H9 (cell line): ENCODE measurements at regions not wholly inside any gene's neighbourhood (a gene's known extent, or its start where the extent isn't known, plus 50 kb on each side); places are given as distances from the start of the nearest gene placed in this dataset.

Experiments
- DNase-seq: peaks from one replicate; pipeline ENCODE4 v3.0.0-alpha.2; 2017
- H2AFZ ChIP-seq: one replicate; pipeline ENCODE4 v1.6.1; 2013; ENCODE audit warnings: mild to moderate bottlenecking, low read length, control low read depth, moderate library complexity
- H2AK5ac ChIP-seq: 2 replicates; pipeline ENCODE4 v1.6.1; 2013; ENCODE audit warnings: low read length, control low read depth, mixed read lengths; ENCODE audit not compliant: insufficient read length
- H2BK120ac ChIP-seq: one replicate; pipeline ENCODE4 v1.6.1; 2013; ENCODE audit warnings: low read depth, mild to moderate bottlenecking, low read length, control low read depth, inconsistent platforms; ENCODE audit not compliant: poor library complexity, severe bottlenecking
- H2BK12ac ChIP-seq: 2 replicates; pipeline ENCODE4 v1.6.1; 2013; ENCODE audit warnings: low read length, control low read depth, mixed read lengths, low read depth; ENCODE audit not compliant: insufficient read length
- H2BK15ac ChIP-seq: 2 replicates; pipeline ENCODE4 v1.6.1; 2013; ENCODE audit warnings: low read depth, low read length, control low read depth
- H2BK20ac ChIP-seq: one replicate; pipeline ENCODE4 v1.6.1; 2013; ENCODE audit warnings: low read depth, mild to moderate bottlenecking, low read length, control low read depth, inconsistent platforms; ENCODE audit not compliant: poor library complexity, severe bottlenecking
- H2BK5ac ChIP-seq: 2 replicates; pipeline ENCODE4 v1.6.1; 2013; ENCODE audit warnings: low read length, control low read depth, mixed read lengths; ENCODE audit not compliant: insufficient read length
- H3K14ac ChIP-seq: 2 replicates; pipeline ENCODE4 v1.6.1; 2013; ENCODE audit warnings: low read length, control low read depth; ENCODE audit not compliant: insufficient read depth
- H3K18ac ChIP-seq: 2 replicates; pipeline ENCODE4 v1.6.1; 2013; ENCODE audit warnings: low read depth, mild to moderate bottlenecking, mixed read lengths, low read length, control low read depth; ENCODE audit not compliant: insufficient read length
- H3K23ac ChIP-seq: 2 replicates; pipeline ENCODE4 v1.6.1; 2013; ENCODE audit warnings: low read length, control low read depth, mixed read lengths, low read depth; ENCODE audit not compliant: insufficient read length
- H3K23me2 ChIP-seq: 2 replicates; pipeline ENCODE4 v1.6.1; 2013; ENCODE audit warnings: low read depth, mild to moderate bottlenecking, mixed read lengths, low read length, control low read depth; ENCODE audit not compliant: insufficient read length, poor library complexity, severe bottlenecking
- H3K27ac ChIP-seq: 2 replicates; pipeline ENCODE4 v1.5.1; 2013; ENCODE audit warnings: low read length, control low read depth, mixed read lengths, low read depth; ENCODE audit not compliant: insufficient read length
- H3K27me3 ChIP-seq: 2 replicates; pipeline ENCODE4 v1.6.1; 2013; ENCODE audit warnings: low read length, control low read depth, inconsistent platforms; ENCODE audit not compliant: insufficient read depth
- H3K4ac ChIP-seq: 2 replicates; pipeline ENCODE4 v1.6.1; 2013; ENCODE audit warnings: low read depth, mild to moderate bottlenecking, control low read depth, inconsistent platforms, low read length, moderate library complexity
- H3K4me1 ChIP-seq: 2 replicates; pipeline ENCODE4 v1.6.1; 2013; ENCODE audit warnings: low read length, control low read depth, inconsistent platforms; ENCODE audit not compliant: insufficient read depth
- H3K4me2 ChIP-seq: 2 replicates; pipeline ENCODE4 v1.6.1; 2013; ENCODE audit warnings: low read length, control low read depth, mixed read lengths; ENCODE audit not compliant: insufficient read length, insufficient read depth
- H3K56ac ChIP-seq: 2 replicates; pipeline ENCODE4 v1.6.1; 2013; ENCODE audit warnings: low read depth, mild to moderate bottlenecking, mixed read lengths, low read length, control low read depth; ENCODE audit not compliant: insufficient read length
- H3K79me1 ChIP-seq: 2 replicates; pipeline ENCODE4 v1.6.1; 2013; ENCODE audit warnings: low read depth, mild to moderate bottlenecking, moderate library complexity, low read length, control low read depth, inconsistent platforms; ENCODE audit not compliant: insufficient read depth, poor library complexity, severe bottlenecking
- H3K79me2 ChIP-seq: 2 replicates; pipeline ENCODE4 v1.6.1; 2013; ENCODE audit warnings: low read length, control low read depth, inconsistent platforms; ENCODE audit not compliant: insufficient read depth
- H3K9ac ChIP-seq: 2 replicates; pipeline ENCODE4 v1.6.1; 2013; ENCODE audit warnings: low read length, control low read depth, mixed read lengths; ENCODE audit not compliant: insufficient read length; ENCODE audit errors: extremely low read depth
- H3K9me3 ChIP-seq: one replicate; pipeline ENCODE4 v1.6.1; 2013; ENCODE audit warnings: low read depth, low read length, inconsistent platforms; ENCODE audit not compliant: control insufficient read depth
- H3T11ph ChIP-seq: one replicate; pipeline ENCODE4 v1.6.1; 2013; ENCODE audit warnings: mild to moderate bottlenecking, low read length, control low read depth, inconsistent platforms
- H4K20me1 ChIP-seq: one replicate; pipeline ENCODE4 v1.6.1; 2013; ENCODE audit not compliant: control insufficient read depth, insufficient read length, insufficient read depth
- H4K5ac ChIP-seq: 2 replicates; pipeline ENCODE4 v1.6.1; 2013; ENCODE audit warnings: low read depth, mild to moderate bottlenecking, mixed read lengths, low read length, control low read depth; ENCODE audit not compliant: insufficient read length
- H4K8ac ChIP-seq: replicated peaks from 2 replicates; pipeline ENCODE4 v1.6.1; 2013; ENCODE audit warnings: low read length, control low read depth, mixed read lengths, low read depth; ENCODE audit not compliant: insufficient read length
- H4K91ac ChIP-seq: 2 replicates; pipeline ENCODE4 v1.6.1; 2013; ENCODE audit warnings: low read depth, mild to moderate bottlenecking, moderate library complexity, mixed read lengths, low read length, control low read depth; ENCODE audit not compliant: insufficient read length
- H3K27ac Mint-ChIP-seq, 3 experiments: 2 replicates in 2 of 3; 3 replicates in 1 of 3; pipeline ENCODE4 v1.8.0; 2020 to 2021; ENCODE audit warnings: mixed read lengths in 3 of 3, mild to moderate bottlenecking in 1 of 3, moderate library complexity in 1 of 3
- H3K27me3 Mint-ChIP-seq: 2 replicates; pipeline ENCODE4 v1.8.0; 2021; ENCODE audit warnings: low read depth, mild to moderate bottlenecking, moderate library complexity, mixed read lengths
- H3K36me3 Mint-ChIP-seq, 3 experiments: 2 replicates in 2 of 3; 3 replicates in 1 of 3; pipeline ENCODE4 v1.8.0; 2020 to 2021; ENCODE audit warnings: low read depth in 3 of 3, mixed read lengths in 3 of 3; ENCODE audit not compliant: insufficient read depth in 1 of 3
- H3K4me1 Mint-ChIP-seq, 2 experiments: 2 replicates each; pipeline ENCODE4 v1.8.0; 2020; ENCODE audit warnings: mixed read lengths in 2 of 2
- H3K4me3 Mint-ChIP-seq, 2 experiments: 2 replicates in 1 of 2; 3 replicates in 1 of 2; pipeline ENCODE4 v1.8.0; 2020 to 2021; ENCODE audit warnings: mild to moderate bottlenecking in 2 of 2, mixed read lengths in 2 of 2, moderate library complexity in 1 of 2
- H3K9me3 Mint-ChIP-seq, 2 experiments: 2 replicates in 1 of 2; 3 replicates in 1 of 2; pipeline ENCODE4 v1.8.0; 2020; ENCODE audit warnings: mild to moderate bottlenecking in 2 of 2, mixed read lengths in 2 of 2, moderate library complexity in 1 of 2
- CTCF ChIP-seq: fragments of 200-600 bp; sonication (generic); conservative IDR thresholded peaks from 3 replicates; pipeline ENCODE4 v1.8.0; 2021; ENCODE audit warnings: antibody characterized with exemption, mild to moderate bottlenecking
- WGBS: extraction: QIAGEN DNeasy Blood & Tissue Kit; methylation state at CpG from one replicate; pipeline ENCODE4 v1.1.7; 2013; ENCODE audit warnings: missing lambda C conversion rate, low lambda C conversion rate, mixed read lengths; ENCODE audit not compliant: insufficient read length; ENCODE audit errors: extremely low coverage; 5-methylcytosine and 5-hydroxymethylcytosine counted together

- no peaks in the 10 kb centered on the region for H3K79me2 ChIP-seq
- H3K4me2 ChIP-seq = no peak overlapping the region
- H2BK5ac ChIP-seq = no peak overlapping the region
- DNase-seq = no peak
- H3K4me3 Mint-ChIP-seq = no peak overlapping the region
- H3K4ac ChIP-seq = no peak overlapping the region
- H3K27me3 ChIP-seq = no peaks in the 10 kb centered on the region
- H2AK5ac ChIP-seq = no peak overlapping the region
- no peak overlapping the region for H3K27ac ChIP-seq
- no peaks in the 10 kb centered on the region for H3K4me1 Mint-ChIP-seq
- no peak overlapping the region for H4K91ac ChIP-seq
- WGBS = no CpG with 5 or more reads among the region's 4 CpGs
- no peak overlapping the region for H2BK12ac ChIP-seq
- no peak overlapping the region for H4K8ac ChIP-seq
- H2BK20ac ChIP-seq = no peak overlapping the region
- H3K36me3 Mint-ChIP-seq = peaks cover 0 to 2% (median 0%) of the 10 kb centered on the region in 3 experiments; a peak in 1 of 7 replicates
- H3T11ph ChIP-seq = no peak overlapping the region
- no peak overlapping the region for H3K56ac ChIP-seq
- peaks cover 0 to 3% of the 10 kb centered on the region in 2 experiments; a peak in 1 of 5 replicates for H3K9me3 Mint-ChIP-seq
- no peak overlapping the region for H3K18ac ChIP-seq
- no peaks in the 10 kb centered on the region for H3K9me3 ChIP-seq
- H3K79me1 ChIP-seq = no peaks in the 10 kb centered on the region
- no peaks in the 10 kb centered on the region for H4K20me1 ChIP-seq
- H4K5ac ChIP-seq = no peak overlapping the region
- H2BK120ac ChIP-seq = no peak overlapping the region
- no peaks in the 10 kb centered on the region for H3K23me2 ChIP-seq
- H3K14ac ChIP-seq = no peak overlapping the region
- H2BK15ac ChIP-seq = no peak overlapping the region
- H3K27me3 Mint-ChIP-seq = no peaks in the 10 kb centered on the region
- no peaks in the 10 kb centered on the region for H3K4me1 ChIP-seq
- no peak overlapping the region for H3K27ac Mint-ChIP-seq
- no peak overlapping the region for H3K23ac ChIP-seq
- no peak for TF ChIP-seq CTCF
- H3K9ac ChIP-seq = no peak overlapping the region
- no peak overlapping the region for H2AFZ ChIP-seq
These were observed 306.9 kb downstream of the SLITRK6 start for GRCh38 chr13:85492283-85492682.
